ENCODE measurements at regions not wholly inside any gene's neighbourhood (a gene's known extent, or its start where the extent isn't known, plus 50 kb on each side); places are given as distances from the start of the nearest gene placed in this dataset.

DNA sequence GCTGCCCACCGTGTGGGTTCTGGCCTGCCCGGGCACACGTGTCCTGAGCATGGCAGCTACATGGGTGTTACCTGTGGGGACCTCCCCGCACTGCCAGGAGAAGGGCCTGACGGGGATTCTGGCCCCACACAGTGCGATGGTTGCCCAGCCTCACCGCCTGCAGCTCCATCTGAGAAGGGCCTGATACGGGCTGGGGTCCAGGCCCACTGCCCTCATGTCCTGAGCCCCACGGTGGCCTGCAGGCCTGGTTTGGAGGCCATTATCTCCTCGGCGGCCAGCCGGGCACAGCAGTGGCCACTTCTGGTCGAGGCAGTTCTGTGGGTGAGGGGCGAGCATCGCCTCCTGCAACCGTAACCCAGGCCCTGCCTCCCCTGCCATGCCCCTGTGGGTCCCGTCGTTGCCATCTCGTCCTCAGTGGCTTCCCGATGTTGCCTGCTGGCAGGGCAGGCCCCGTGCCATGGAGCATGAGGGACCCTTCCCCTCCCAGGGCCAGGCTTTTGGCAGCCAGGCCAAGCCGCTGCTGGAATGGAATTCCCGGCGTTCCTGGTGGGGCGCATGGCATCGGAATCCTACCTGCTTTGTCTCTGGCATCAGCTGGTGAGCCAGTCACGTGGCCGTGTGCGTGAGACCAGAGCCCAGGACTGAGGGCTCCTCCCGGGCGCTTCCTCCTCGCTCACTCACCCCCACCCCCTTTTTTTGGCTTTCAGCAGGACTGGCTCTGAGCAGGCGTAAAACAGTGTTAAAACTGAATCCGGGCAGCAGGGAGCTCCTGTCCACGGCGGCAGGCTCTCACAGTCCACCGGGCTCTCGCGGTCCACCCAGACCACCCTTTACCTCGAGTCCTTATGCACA is 71.9 kb upstream of the PPARA start:
- POLR2A ChIA-PET, result interaction anchor here (0.9 kb wide), 1 partner anchor 44 kb away, joined by 3 read pairs; no protein-coding TSS in a partner anchor

DNA sequence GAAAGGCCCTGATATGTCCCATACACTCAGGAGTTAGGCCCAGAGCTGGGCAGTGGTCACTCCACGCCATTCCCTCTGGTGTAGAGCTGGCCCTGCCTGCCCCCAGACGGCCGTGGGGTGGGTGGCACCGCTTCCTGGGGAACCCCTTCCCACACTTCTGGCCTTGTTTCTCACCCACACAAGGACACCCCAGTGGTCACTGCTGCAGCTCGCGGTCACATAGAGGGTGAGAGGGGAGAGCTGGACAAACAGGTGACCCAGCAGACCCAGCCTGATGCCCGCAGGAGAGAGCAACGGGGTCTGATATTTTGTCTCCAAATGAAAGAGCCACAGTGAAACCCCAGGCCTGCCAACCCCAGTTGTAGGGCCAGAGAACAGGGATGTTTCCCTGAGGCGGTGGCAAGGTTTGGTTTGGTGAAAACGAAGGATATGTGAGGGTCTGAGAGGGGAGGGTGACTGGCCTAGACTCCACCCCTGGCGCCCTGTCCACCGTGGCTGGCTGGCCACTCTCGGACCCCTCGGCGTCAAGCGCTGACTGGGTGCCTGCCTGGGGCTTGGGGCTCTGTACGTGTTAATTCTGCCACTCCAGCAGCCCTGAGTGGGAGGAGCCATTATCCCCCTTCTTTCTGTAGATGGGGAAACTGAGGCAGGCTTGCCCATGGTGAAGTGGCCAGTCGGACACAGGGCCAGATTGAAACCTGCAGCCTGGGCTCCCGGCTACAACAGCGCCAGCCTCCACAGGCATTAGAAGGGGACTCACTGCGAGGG is 71.0 kb upstream of the PPARA start:
- DNase-seq (no peak), ATAC-seq (no peak)
- no peaks in the 10 kb centered on the region for H3K27me3 Mint-ChIP-seq
- peaks cover 7% of the 10 kb centered on the region for H3K4me1 Mint-ChIP-seq (ENCODE audit: low read depth)
- H3K9me3 Mint-ChIP-seq, result no peaks in the 10 kb centered on the region
- TF ChIP-seq, protein P1, sequence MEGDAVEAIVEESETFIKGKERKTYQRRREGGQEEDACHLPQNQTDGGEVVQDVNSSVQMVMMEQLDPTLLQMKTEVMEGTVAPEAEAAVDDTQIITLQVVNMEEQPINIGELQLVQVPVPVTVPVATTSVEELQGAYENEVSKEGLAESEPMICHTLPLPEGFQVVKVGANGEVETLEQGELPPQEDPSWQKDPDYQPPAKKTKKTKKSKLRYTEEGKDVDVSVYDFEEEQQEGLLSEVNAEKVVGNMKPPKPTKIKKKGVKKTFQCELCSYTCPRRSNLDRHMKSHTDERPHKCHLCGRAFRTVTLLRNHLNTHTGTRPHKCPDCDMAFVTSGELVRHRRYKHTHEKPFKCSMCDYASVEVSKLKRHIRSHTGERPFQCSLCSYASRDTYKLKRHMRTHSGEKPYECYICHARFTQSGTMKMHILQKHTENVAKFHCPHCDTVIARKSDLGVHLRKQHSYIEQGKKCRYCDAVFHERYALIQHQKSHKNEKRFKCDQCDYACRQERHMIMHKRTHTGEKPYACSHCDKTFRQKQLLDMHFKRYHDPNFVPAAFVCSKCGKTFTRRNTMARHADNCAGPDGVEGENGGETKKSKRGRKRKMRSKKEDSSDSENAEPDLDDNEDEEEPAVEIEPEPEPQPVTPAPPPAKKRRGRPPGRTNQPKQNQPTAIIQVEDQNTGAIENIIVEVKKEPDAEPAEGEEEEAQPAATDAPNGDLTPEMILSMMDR (IDR thresholded peaks at IDR 0.05), result no peak
- no peak overlapping the region for H3K27ac Mint-ChIP-seq
- H3K4me3 Mint-ChIP-seq, result no peak overlapping the region
- CTCF ChIA-PET, result interaction anchor here (2.5 kb wide), 1 partner anchor 73 kb away, joined by 10 read pairs; no protein-coding TSS in a partner anchor
- POLR2A ChIA-PET, result no interaction called here
- H3K36me3 Mint-ChIP-seq (ENCODE audit: low read depth), result no peaks in the 10 kb centered on the region
- intact Hi-C loops (cut with micrococcal nuclease), result no loop called here

More for the DNA sequence above, 71.9 kb upstream of the PPARA start:
- no peaks in the 10 kb centered on the region for H3K36me3 Mint-ChIP-seq (ENCODE audit: low read depth)
- no peak overlapping the region for H3K4me3 Mint-ChIP-seq
- ATAC-seq, result no peak
- H3K27ac Mint-ChIP-seq, result no peak overlapping the region
- H3K27me3 Mint-ChIP-seq, result no peaks in the 10 kb centered on the region
- DNase-seq, result no peak
- CTCF ChIA-PET, result interaction anchor here (2.5 kb wide), 1 partner anchor 72 kb away, joined by 10 read pairs; no protein-coding TSS in a partner anchor
- no peaks in the 10 kb centered on the region for H3K9me3 Mint-ChIP-seq
- peaks cover 7% of the 10 kb centered on the region for H3K4me1 Mint-ChIP-seq (ENCODE audit: low read depth)
- intact Hi-C loops (cut with micrococcal nuclease), result no loop called here
- TF ChIP-seq, protein P1 (IDR thresholded peaks at IDR 0.05), result no peak

DNA sequence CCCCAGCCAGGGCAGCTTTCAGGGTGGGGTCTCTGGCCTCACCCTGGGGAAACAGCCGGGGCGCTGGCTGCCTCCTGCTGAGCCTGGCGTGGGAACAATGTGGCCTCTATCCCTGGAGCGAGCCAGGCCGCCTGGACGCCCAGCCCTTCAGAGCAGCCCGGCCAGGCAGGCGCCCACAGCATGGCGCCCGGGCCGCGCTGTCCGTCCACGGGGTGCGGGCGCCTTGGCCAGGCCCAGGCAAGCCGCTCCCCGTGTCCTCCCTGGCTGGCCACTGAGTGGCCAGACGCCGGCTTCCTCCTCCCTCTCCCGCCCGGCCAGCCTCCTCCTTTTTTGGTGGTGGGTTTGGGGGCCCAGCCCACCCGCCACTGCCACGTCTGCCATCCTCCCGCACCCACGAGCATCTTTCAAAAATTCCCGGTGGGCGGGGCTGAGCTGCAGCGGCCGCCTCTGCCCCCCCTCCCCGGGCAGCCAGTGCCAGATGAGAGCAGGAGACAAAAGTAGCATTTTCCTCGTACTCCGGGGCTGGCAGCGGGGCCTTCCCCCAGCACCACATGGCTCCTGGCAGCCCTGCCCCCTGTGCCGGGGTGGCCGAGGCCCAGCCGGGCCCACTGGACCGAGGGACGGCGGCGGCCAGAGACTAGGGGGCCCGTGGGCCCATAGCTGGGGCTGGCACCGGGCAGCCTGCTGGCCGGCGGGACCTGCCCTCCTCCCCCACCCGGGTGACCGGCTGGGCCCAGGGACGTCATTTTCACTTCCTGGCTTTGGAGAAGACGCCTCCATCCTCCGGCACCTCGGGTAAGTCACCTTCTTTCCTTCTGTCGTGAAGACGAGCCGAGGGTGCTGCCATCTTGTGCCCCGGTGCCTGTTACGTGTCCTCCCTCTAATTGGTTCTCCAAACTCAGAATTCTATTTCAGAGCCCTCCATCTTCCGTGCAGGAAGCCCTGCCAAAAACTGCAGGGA is 70.2 kb upstream of the PPARA start:
- POLR2A ChIA-PET, result no interaction called here
- ATAC-seq, result no peak
- TF ChIP-seq, protein P1 (IDR thresholded peaks at IDR 0.05), result no peak
- Mint-ChIP-seq H3K36me3 (ENCODE audit: low read depth) (no peaks in the 10 kb centered on the region), H3K9me3 (no peaks in the 10 kb centered on the region), H3K4me1 (ENCODE audit: low read depth) (no peaks in the 10 kb centered on the region), H3K4me3 (no peak overlapping the region), H3K27me3 (no peaks in the 10 kb centered on the region), H3K27ac (no peak overlapping the region)
- intact Hi-C loops (cut with micrococcal nuclease), result no loop called here
- no peak for DNase-seq
- CTCF ChIA-PET, result interaction anchor here (1.7 to 2.0 kb wide), 2 partner anchors 74 to 288 kb away, joined by 4 to 5 read pairs; no protein-coding TSS in a partner anchor

DNA sequence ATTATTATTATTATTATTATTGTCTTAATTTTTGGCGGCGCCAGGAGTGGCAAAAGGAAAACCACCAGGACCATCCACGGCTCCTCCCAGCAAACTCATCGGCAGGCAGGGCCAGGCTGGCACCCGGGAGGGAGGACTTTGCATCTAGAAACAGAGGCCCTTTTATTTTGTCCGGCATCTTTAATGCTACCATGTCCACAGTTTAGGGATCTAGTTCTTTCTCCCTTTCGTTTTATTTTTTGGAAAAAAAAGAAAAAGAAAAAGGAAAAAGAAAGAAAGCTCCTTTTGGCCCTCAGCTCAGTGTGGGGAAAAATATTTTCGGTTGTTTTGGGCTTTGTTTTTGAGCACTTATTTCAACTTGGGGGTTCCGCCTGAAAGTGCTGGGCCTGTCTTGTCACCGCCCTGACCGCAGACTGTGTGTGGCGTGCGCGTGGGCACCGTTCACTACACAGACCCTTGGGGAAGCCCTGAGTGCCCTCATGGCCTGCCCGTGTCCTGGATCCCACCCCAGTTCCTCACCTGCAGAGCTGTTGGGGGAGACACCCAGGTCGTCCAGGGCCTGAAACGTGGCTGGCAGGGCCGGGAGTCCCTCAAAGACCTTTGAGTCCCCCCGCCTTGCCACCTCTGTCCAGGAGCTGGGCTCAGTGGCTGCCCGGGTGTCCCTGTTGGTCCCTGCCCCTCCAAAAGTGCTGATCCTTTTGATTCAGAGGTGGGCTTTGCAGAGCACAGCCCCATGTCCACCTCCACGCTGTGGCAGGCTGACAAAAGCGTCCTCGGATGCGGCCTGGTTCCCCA is 69.1 kb upstream of the PPARA start:
- Mint-ChIP-seq H3K4me1 (ENCODE audit: low read depth) (no peaks in the 10 kb centered on the region), H3K36me3 (ENCODE audit: low read depth) (no peaks in the 10 kb centered on the region), H3K27ac (no peak overlapping the region), H3K9me3 (no peaks in the 10 kb centered on the region), H3K4me3 (no peak overlapping the region), H3K27me3 (no peaks in the 10 kb centered on the region)
- POLR2A ChIA-PET, result interaction anchor here (0.7 to 1.1 kb wide), 2 partner anchors 8 to 726 kb away, joined by 3 to 4 read pairs; no protein-coding TSS in a partner anchor
- TF ChIP-seq, protein P1 (IDR thresholded peaks at IDR 0.05), result no peak
- CTCF ChIA-PET, result interaction anchor here (1.7 to 2.0 kb wide), 2 partner anchors 75 to 287 kb away, joined by 4 to 5 read pairs; no protein-coding TSS in a partner anchor
- intact Hi-C loops (cut with micrococcal nuclease), result no loop called here
- ATAC-seq, result no peak
- DNase-seq, result no peak
